Astrocyte (in vitro differentiated cells and primary cell): ENCODE measurements at regions not wholly inside any gene's neighbourhood (a gene's known extent, or its start where the extent isn't known, plus 50 kb on each side); places are given as distances from the start of the nearest gene placed in this dataset.

Experiments
- EZH2 ChIP-seq: IDR thresholded peaks from 2 replicates; pipeline ENCODE4 v1.6.1; 2012; ENCODE audit warnings: mild to moderate bottlenecking, low read length, inconsistent platforms; ENCODE audit not compliant: insufficient read depth
- TF ChIP-seq, protein P1 (sequence below): IDR thresholded peaks from 2 replicates; pipeline ENCODE4 v1.5.1; 2011; ENCODE audit warnings: low read depth, mild to moderate bottlenecking, inconsistent platforms, low read length, moderate library complexity; ENCODE audit not compliant: insufficient read depth

- no peak for TF ChIP-seq EZH2
- TF ChIP-seq, protein P1, sequence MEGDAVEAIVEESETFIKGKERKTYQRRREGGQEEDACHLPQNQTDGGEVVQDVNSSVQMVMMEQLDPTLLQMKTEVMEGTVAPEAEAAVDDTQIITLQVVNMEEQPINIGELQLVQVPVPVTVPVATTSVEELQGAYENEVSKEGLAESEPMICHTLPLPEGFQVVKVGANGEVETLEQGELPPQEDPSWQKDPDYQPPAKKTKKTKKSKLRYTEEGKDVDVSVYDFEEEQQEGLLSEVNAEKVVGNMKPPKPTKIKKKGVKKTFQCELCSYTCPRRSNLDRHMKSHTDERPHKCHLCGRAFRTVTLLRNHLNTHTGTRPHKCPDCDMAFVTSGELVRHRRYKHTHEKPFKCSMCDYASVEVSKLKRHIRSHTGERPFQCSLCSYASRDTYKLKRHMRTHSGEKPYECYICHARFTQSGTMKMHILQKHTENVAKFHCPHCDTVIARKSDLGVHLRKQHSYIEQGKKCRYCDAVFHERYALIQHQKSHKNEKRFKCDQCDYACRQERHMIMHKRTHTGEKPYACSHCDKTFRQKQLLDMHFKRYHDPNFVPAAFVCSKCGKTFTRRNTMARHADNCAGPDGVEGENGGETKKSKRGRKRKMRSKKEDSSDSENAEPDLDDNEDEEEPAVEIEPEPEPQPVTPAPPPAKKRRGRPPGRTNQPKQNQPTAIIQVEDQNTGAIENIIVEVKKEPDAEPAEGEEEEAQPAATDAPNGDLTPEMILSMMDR: no peak
These were observed 51.2 kb upstream of the SEMA3A start for GRCh38 chr7:84245835-84246234.
